ENCODE measurements at regions not wholly inside any gene's neighbourhood (a gene's known extent, or its start where the extent isn't known, plus 50 kb on each side); places are given as distances from the start of the nearest gene placed in this dataset.

DNA sequence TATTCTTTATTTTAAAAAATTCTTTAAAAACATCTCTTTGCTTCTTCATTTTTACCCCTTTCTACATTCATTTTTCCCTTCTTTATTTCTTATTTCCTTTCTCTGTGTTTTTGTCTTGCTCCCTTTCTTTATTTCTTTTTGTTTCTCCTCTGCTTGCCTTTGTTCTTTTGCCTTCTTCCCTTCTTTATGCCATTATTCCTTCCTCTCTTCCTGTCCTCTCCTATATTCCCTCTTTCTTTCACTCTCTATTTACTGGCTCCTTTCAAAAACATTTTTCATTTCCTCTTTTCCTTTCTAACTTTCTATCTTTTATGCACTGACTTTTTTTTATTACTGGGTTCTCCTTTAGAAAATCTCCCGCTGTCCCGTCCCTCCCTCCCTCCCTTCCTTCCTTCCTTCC is 102.2 kb downstream of the RBMX2 start:
- TF ChIP-seq POLR2A (IDR thresholded peaks at IDR 0.05): no peak
- no peak for TF ChIP-seq CTCF (IDR thresholded peaks at IDR 0.05)

Data from prostate gland (tissue), 2 donors.